Prostate gland (tissue), 2 donors: ENCODE measurements at regions not wholly inside any gene's neighbourhood (a gene's known extent, or its start where the extent isn't known, plus 50 kb on each side); places are given as distances from the start of the nearest gene placed in this dataset.
"Not testable (repeated sequence)": the region's sequence is repeated elsewhere in the genome, so short reads cannot be mapped to it uniquely, and the experiment has no call there.

ENCODE experiments used
- DNase-seq: peaks from one replicate; pipeline ENCODE4 v3.0.0-alpha.2; 2019; ENCODE audit warnings: low spot score
- H3K27ac ChIP-seq, 2 donors: fragments of 200-600 bp; sonication (generic); 2 replicates each; pipeline ENCODE4 v1.5.1; 2017 to 2019
- H3K27me3 ChIP-seq: fragments of 200-600 bp; sonication (generic); replicated peaks from 2 replicates; pipeline ENCODE4 v1.5.1; 2019; ENCODE audit not compliant: insufficient read depth
- H3K36me3 ChIP-seq, 2 donors: fragments of 200-600 bp; sonication (generic); 1 replicate in 1 of 2; 2 replicates in 1 of 2; pipeline versions ENCODE4 v1.5.1 to v1.8.1; 2017 to 2019
- H3K4me1 ChIP-seq: fragments of 200-600 bp; sonication (generic); replicated peaks from 2 replicates; pipeline ENCODE4 v1.5.1; 2019
- H3K4me3 ChIP-seq, 2 donors: fragments of 200-600 bp; sonication (generic); 2 replicates each; pipeline ENCODE4 v1.5.1; 2017 to 2019
- H3K9me3 ChIP-seq: fragments of 200-600 bp; sonication (generic); 2 replicates; pipeline ENCODE4 v1.5.1; 2017
- CTCF ChIP-seq, 4 experiments: fragments of 200-600 bp in 2 of 4; fragments of 450-650 bp in 2 of 4; sonication (generic) in 2 of 4; IDR thresholded peaks; 1 replicate in 3 of 4; 2 replicates in 1 of 4; pipeline ENCODE4 v1.5.1; 2016 to 2019; ENCODE audit warnings: antibody characterized with exemption in 4 of 4, mild to moderate bottlenecking in 2 of 4, moderate library complexity in 2 of 4
- POLR2A ChIP-seq: fragments of 450-650 bp; IDR thresholded peaks from one replicate; pipeline ENCODE4 v1.6.1; 2016; ENCODE audit warnings: antibody characterized with exemption, mild to moderate bottlenecking
- POLR2AphosphoS5 ChIP-seq: sonication (generic); formaldehyde crosslinking; IDR thresholded peaks from one replicate; pipeline ENCODE4 v1.6.1; 2017; ENCODE audit warnings: antibody characterized with exemption
- WGBS: methylation state at CpG from one replicate; pipeline ENCODE4 v1.1.5; 2018; 5-methylcytosine and 5-hydroxymethylcytosine counted together
- intact Hi-C: fragments of 100-400 bp; cut with DNase I; formaldehyde crosslinking; loops from one replicate; pipeline ENCODE4 v1.14.2; 2022

- intact Hi-C loops: no loop called here
- no peak for TF ChIP-seq CTCF (IDR thresholded peaks at IDR 0.05)
- no peak for TF ChIP-seq POLR2A
- TF ChIP-seq POLR2AphosphoS5: no peak
- 48% methylated on average over 4 of the region's 4 CpGs for WGBS
Observed at GRCh38 chr7:53229202-53229601, 193.8 kb downstream of the POM121L12 start.

GRCh38 chr7:53237344-53237913 is 202.0 kb downstream of the POM121L12 start:
- Histone ChIP-seq H3K36me3 (no peaks in the 10 kb centered on the region), H3K4me3 (no peak overlapping the region), H3K9me3 (no peaks in the 10 kb centered on the region), H3K27me3 (no peaks in the 10 kb centered on the region), H3K27ac (no peak overlapping the region), H3K4me1 (no peaks in the 10 kb centered on the region)
- TF ChIP-seq CTCF (IDR thresholded peaks at IDR 0.05) (no peak), POLR2A (no peak), POLR2AphosphoS5 (no peak)
- whole genome bisulfite sequencing: 50% methylated on average over 4 of the region's 4 CpGs
- DNase-seq: no peak
- intact Hi-C loops: no loop called here

More at GRCh38 chr7:53229202-53229601, 193.8 kb downstream of the POM121L12 start:
- H3K9me3 ChIP-seq: no peaks in the 10 kb centered on the region
- no peaks in the 10 kb centered on the region for H3K27me3 ChIP-seq
- H3K4me3 ChIP-seq: no peak overlapping the region
- DNase-seq: no peak
- no peak overlapping the region for H3K27ac ChIP-seq
- H3K4me1 ChIP-seq: no peaks in the 10 kb centered on the region
- H3K36me3 ChIP-seq: no peaks in the 10 kb centered on the region

GRCh38 chr7:53238021-53238605 is 202.7 kb downstream of the POM121L12 start:
- TF ChIP-seq POLR2A (no peak), POLR2AphosphoS5 (no peak), CTCF (IDR thresholded peaks at IDR 0.05) (no peak)
- intact Hi-C loops: no loop called here
- no peaks in the 10 kb centered on the region for H3K36me3 ChIP-seq
- H3K27ac ChIP-seq: no peak overlapping the region
- 78% methylated on average over 6 of the region's 6 CpGs for WGBS
- DNase-seq: no peak
- no peak overlapping the region for H3K4me3 ChIP-seq
- no peaks in the 10 kb centered on the region for H3K27me3 ChIP-seq
- H3K4me1 ChIP-seq: no peaks in the 10 kb centered on the region
- no peaks in the 10 kb centered on the region for H3K9me3 ChIP-seq

GRCh38 chr7:53239151-53239550 is 203.7 kb downstream of the POM121L12 start:
- H3K27ac ChIP-seq, H3K4me1 ChIP-seq, DNase-seq, H3K4me3 ChIP-seq, H3K27me3 ChIP-seq, intact Hi-C loops, H3K9me3 ChIP-seq, H3K36me3 ChIP-seq: not testable (repeated sequence)
- 47% methylated on average over 7 of the region's 7 CpGs for WGBS

GRCh38 chr7:53245721-53246120 is 210.3 kb downstream of the POM121L12 start:
- no peaks in the 10 kb centered on the region for H3K36me3 ChIP-seq
- DNase-seq: no peak
- no peak overlapping the region for H3K4me3 ChIP-seq
- H3K9me3 ChIP-seq: no peaks in the 10 kb centered on the region
- TF ChIP-seq POLR2AphosphoS5 (no peak), POLR2A (no peak), CTCF (IDR thresholded peaks at IDR 0.05) (no peak)
- H3K27me3 ChIP-seq: no peaks in the 10 kb centered on the region
- H3K4me1 ChIP-seq: no peaks in the 10 kb centered on the region
- WGBS: 72% methylated on average over 4 of the region's 4 CpGs
- intact Hi-C loops: no loop called here
- no peak overlapping the region for H3K27ac ChIP-seq
